ENCODE measurements at regions not wholly inside any gene's neighbourhood (a gene's known extent, or its start where the extent isn't known, plus 50 kb on each side); places are given as distances from the start of the nearest gene placed in this dataset.

DNA sequence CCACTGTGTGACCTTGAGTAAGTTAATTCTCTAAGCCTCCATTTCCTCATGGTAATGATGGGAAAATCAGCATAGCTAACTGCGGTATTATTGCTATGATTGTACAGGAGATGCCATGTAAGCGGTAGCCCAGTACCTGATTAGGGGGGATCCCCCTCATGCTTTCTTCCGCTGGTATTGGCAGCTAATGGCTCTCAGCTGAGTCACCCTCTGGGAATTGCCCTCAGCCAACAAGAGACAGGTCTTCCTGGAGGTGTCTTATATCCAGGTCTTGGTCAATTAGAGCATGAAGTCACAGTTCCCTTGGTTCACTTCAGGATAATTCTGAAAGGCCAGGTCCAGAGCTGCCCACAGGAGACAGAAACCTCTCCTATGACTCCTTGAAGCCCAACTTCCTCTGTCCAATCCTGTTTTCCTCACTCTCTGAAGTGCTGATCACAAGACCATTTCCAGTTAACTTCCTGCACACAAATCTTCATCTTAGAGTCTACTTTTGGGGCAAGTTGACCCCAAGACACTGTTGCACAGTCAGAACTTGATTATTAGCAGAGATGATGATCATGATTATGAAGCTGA, 724.7 kb upstream of the ZNF385D start:
- no peak for TF ChIP-seq POLR2A (IDR thresholded peaks at IDR 0.05; ENCODE audit: low read length)
- no peak for TF ChIP-seq GATA1 (IDR thresholded peaks at IDR 0.05; ENCODE audit: low read depth, low read length)

Measured in erythroblast (primary cell).